Esophagus (tissue), 2 donors: ENCODE measurements at regions not wholly inside any gene's neighbourhood (a gene's known extent, or its start where the extent isn't known, plus 50 kb on each side); places are given as distances from the start of the nearest gene placed in this dataset.

Source experiments
- H3K27ac ChIP-seq, 2 donors: one replicate each; pipeline ENCODE4 v1.5.1; 2013; ENCODE audit warnings: low read depth in 2 of 2, mild to moderate bottlenecking in 2 of 2, inconsistent platforms in 1 of 2, low read length in 1 of 2, moderate library complexity in 1 of 2
- H3K27me3 ChIP-seq, 2 donors: one replicate each; pipeline ENCODE4 v1.6.1; 2013; ENCODE audit warnings: low read length in 2 of 2, control low read depth in 1 of 2, mild to moderate bottlenecking in 1 of 2; ENCODE audit not compliant: insufficient read depth in 2 of 2, control insufficient read depth in 1 of 2
- H3K36me3 ChIP-seq, 2 donors: one replicate each; pipeline ENCODE4 v1.6.1; 2013; ENCODE audit warnings: low read length in 1 of 2; ENCODE audit not compliant: control insufficient read depth in 2 of 2, insufficient read depth in 2 of 2
- H3K4me1 ChIP-seq, 2 donors: one replicate each; pipeline ENCODE4 v1.6.1; 2013; ENCODE audit warnings: low read length in 1 of 2; ENCODE audit not compliant: control insufficient read depth in 2 of 2, insufficient read depth in 2 of 2
- H3K4me3 ChIP-seq, 2 donors: one replicate each; pipeline ENCODE4 v1.5.1; 2013; ENCODE audit warnings: low read length in 2 of 2, mild to moderate bottlenecking in 2 of 2, low read depth in 1 of 2, moderate library complexity in 1 of 2
- H3K9me3 ChIP-seq, 2 donors: one replicate each; pipeline ENCODE4 v1.6.1; 2013; ENCODE audit warnings: mild to moderate bottlenecking in 2 of 2, low read depth in 1 of 2, low read length in 1 of 2, moderate library complexity in 1 of 2; ENCODE audit not compliant: control insufficient read depth in 2 of 2, insufficient read depth in 1 of 2
- WGBS, 2 donors: extraction: QIAGEN DNeasy Blood & Tissue Kit; methylation state at CpG; one replicate each; pipeline ENCODE4 v1.1.7; 2013; 5-methylcytosine and 5-hydroxymethylcytosine counted together
- donor health status: healthy with polysubstance abuse.
- donor health status: Bipolar disorder and iron deficiency.

- WGBS, 2 donors = 58 to 60% methylated on average over 5 of the region's 5 CpGs
- H3K36me3 ChIP-seq = no peaks in the 10 kb centered on the region
- no peak overlapping the region for H3K27ac ChIP-seq
- no peaks in the 10 kb centered on the region for H3K27me3 ChIP-seq
- no peaks in the 10 kb centered on the region for H3K9me3 ChIP-seq
- H3K4me1 ChIP-seq = no peaks in the 10 kb centered on the region
- no peak overlapping the region for H3K4me3 ChIP-seq
These were observed 487.7 kb upstream of the BTBD3 start for GRCh38 chr20:11429889-11430519.

GRCh38 chr20:11430652-11431051 lies 487.0 kb upstream of the BTBD3 start:
- no peaks in the 10 kb centered on the region for H3K27me3 ChIP-seq
- no peaks in the 10 kb centered on the region for H3K4me1 ChIP-seq
- H3K4me3 ChIP-seq = no peak overlapping the region
- peaks cover 0 to under 1% of the 10 kb centered on the region in 2 donors for H3K9me3 ChIP-seq
- WGBS, 2 donors = 78 to 79% methylated on average over 3 of the region's 3 CpGs
- no peak overlapping the region for H3K27ac ChIP-seq
- no peaks in the 10 kb centered on the region for H3K36me3 ChIP-seq

GRCh38 chr20:11431621-11432020 lies 486.1 kb upstream of the BTBD3 start:
- Histone ChIP-seq H3K9me3 (peaks cover 3 to 7% of the 10 kb centered on the region in 2 donors), H3K4me1 (no peaks in the 10 kb centered on the region), H3K4me3 (no peak overlapping the region), H3K36me3 (no peaks in the 10 kb centered on the region), H3K27me3 (peaks cover 0 to 2% of the 10 kb centered on the region in 2 donors), H3K27ac (no peak overlapping the region)
- WGBS, 2 donors = 92 to 95% methylated on average over 1 of the region's 1 CpG

- H3K4me3 ChIP-seq = no peak overlapping the region
- H3K36me3 ChIP-seq = no peaks in the 10 kb centered on the region
- H3K4me1 ChIP-seq = no peaks in the 10 kb centered on the region
- peaks cover 0 to 2% of the 10 kb centered on the region in 2 donors for H3K27me3 ChIP-seq
- H3K9me3 ChIP-seq = peaks cover 3 to 10% of the 10 kb centered on the region in 2 donors
- peak overlapping the region in 1 of 2 donors; percentile 4 for H3K27ac ChIP-seq
- 36 to 39% methylated on average over 3 of the region's 3 CpGs for WGBS, 2 donors
These were observed 485.3 kb upstream of the BTBD3 start for GRCh38 chr20:11432407-11432806.

GRCh38 chr20:11436113-11436905 lies 481.4 kb upstream of the BTBD3 start:
- no peak overlapping the region for H3K4me3 ChIP-seq
- peaks cover 0 to 2% of the 10 kb centered on the region in 2 donors for H3K27me3 ChIP-seq
- no peak overlapping the region for H3K27ac ChIP-seq
- H3K36me3 ChIP-seq = no peaks in the 10 kb centered on the region
- H3K9me3 ChIP-seq = peaks cover 3 to 10% of the 10 kb centered on the region in 2 donors
- 76 to 83% methylated on average over 4 of the region's 4 CpGs for WGBS, 2 donors
- no peaks in the 10 kb centered on the region for H3K4me1 ChIP-seq

GRCh38 chr20:11437090-11437489 lies 480.6 kb upstream of the BTBD3 start:
- WGBS, 2 donors = 82 to 83% methylated on average over 3 of the region's 3 CpGs
- Histone ChIP-seq H3K9me3 (peaks cover 3 to 10% of the 10 kb centered on the region in 2 donors), H3K27me3 (peaks cover 0 to 2% of the 10 kb centered on the region in 2 donors), H3K36me3 (no peaks in the 10 kb centered on the region), H3K4me3 (no peak overlapping the region), H3K27ac (no peak overlapping the region), H3K4me1 (no peaks in the 10 kb centered on the region)

- H3K27ac ChIP-seq = no peak overlapping the region
- H3K27me3 ChIP-seq = peaks cover 0 to 2% of the 10 kb centered on the region in 2 donors
- no peaks in the 10 kb centered on the region for H3K4me1 ChIP-seq
- H3K9me3 ChIP-seq = peaks cover 3 to 10% of the 10 kb centered on the region in 2 donors
- 65 to 78% methylated on average over 5 of the region's 5 CpGs for WGBS, 2 donors
- H3K4me3 ChIP-seq = no peak overlapping the region
- H3K36me3 ChIP-seq = no peaks in the 10 kb centered on the region
These were observed 479.9 kb upstream of the BTBD3 start for GRCh38 chr20:11437611-11438380.

GRCh38 chr20:11438412-11438811 lies 479.3 kb upstream of the BTBD3 start:
- Histone ChIP-seq H3K27ac (peak overlapping the region in 1 of 2 donors; percentile 58), H3K27me3 (peaks cover 0 to 2% of the 10 kb centered on the region in 2 donors), H3K36me3 (no peaks in the 10 kb centered on the region), H3K4me3 (no peak overlapping the region), H3K9me3 (peaks cover 3 to 10% of the 10 kb centered on the region in 2 donors), H3K4me1 (no peaks in the 10 kb centered on the region)
- WGBS, 2 donors = 68 to 76% methylated on average over 6 of the region's 6 CpGs

- H3K27ac ChIP-seq = no peak overlapping the region
- no peaks in the 10 kb centered on the region for H3K4me1 ChIP-seq
- 49 to 58% methylated on average over 3 of the region's 3 CpGs for WGBS, 2 donors
- no peak overlapping the region for H3K4me3 ChIP-seq
- no peaks in the 10 kb centered on the region for H3K36me3 ChIP-seq
- H3K27me3 ChIP-seq = no peaks in the 10 kb centered on the region
- no peaks in the 10 kb centered on the region for H3K9me3 ChIP-seq
These were observed 474.1 kb upstream of the BTBD3 start for GRCh38 chr20:11443382-11444119.
